ENCODE measurements at regions not wholly inside any gene's neighbourhood (a gene's known extent, or its start where the extent isn't known, plus 50 kb on each side); places are given as distances from the start of the nearest gene placed in this dataset.

GRCh38 chr5:124103671-124104070 is 591.7 kb downstream of the CSNK1G3 start:
- no peak for TF ChIP-seq POLR2AphosphoS2 (IDR thresholded peaks at IDR 0.05; ENCODE audit: low read length)
- no peak for TF ChIP-seq ZBTB26 (CRISPR knock-in tag; IDR thresholded peaks at IDR 0.05)

Measured in K562 (cell line).